ENCODE measurements at regions not wholly inside any gene's neighbourhood (a gene's known extent, or its start where the extent isn't known, plus 50 kb on each side); places are given as distances from the start of the nearest gene placed in this dataset.

GRCh38 chr14:98947911-98948595, 323.9 kb downstream of the BCL11B start:
- no peaks in the 10 kb centered on the region for H3K27me3 ChIP-seq (ENCODE audit: control insufficient read depth, insufficient read depth, low read length)
- intact Hi-C loops (cut with micrococcal nuclease), result no loop called here
- ATAC-seq (ENCODE audit: low read depth) (no peak), DNase-seq (no peak)
- no peak overlapping the region for H3K18ac ChIP-seq (ENCODE audit: low read depth, low read length)
- no peak overlapping the region for H2BK15ac ChIP-seq (ENCODE audit: low read depth, low read length)
- no peaks in the 10 kb centered on the region for H3K9me1 ChIP-seq (ENCODE audit: insufficient read depth, low read length)
- no peak overlapping the region for H3K14ac ChIP-seq (replicated peaks; ENCODE audit: low read depth, low read length)
- no peaks in the 10 kb centered on the region for H3K36me3 ChIP-seq (ENCODE audit: control insufficient read depth, insufficient read depth, low read length)
- peaks cover 43% of the 10 kb centered on the region for H3K9me3 ChIP-seq (ENCODE audit: control insufficient read depth, insufficient read depth, low read length)
- H4K5ac ChIP-seq (ENCODE audit: low read depth, low read length), result no peak overlapping the region
- H3K4me3 ChIP-seq (ENCODE audit: insufficient read depth, low read depth, low read length), result no peak overlapping the region
- H2BK5ac ChIP-seq (ENCODE audit: low read depth, low read length, poor library complexity, severe bottlenecking), result no peak overlapping the region
- WGBS, 2 experiments (ENCODE audit: extremely low coverage in 2 of 2, insufficient read length in 1 of 2), result 80% methylated on average over 1 of the region's 8 CpGs; no CpG with 5 or more reads in 1 of the 2 experiments
- no peak overlapping the region for H3K56ac ChIP-seq (ENCODE audit: extremely low read depth, insufficient read depth, low read length)
- dilution Hi-C loops (cut with HindIII; ENCODE audit: low sequenced_read_pairs, unreplicated experiment), result no loop called here
- H3K23ac ChIP-seq (ENCODE audit: low read depth, low read length), result no peak overlapping the region
- H2AFZ ChIP-seq (replicated peaks; ENCODE audit: low read length, poor library complexity), result no peak overlapping the region
- no peaks in the 10 kb centered on the region for H3K4me1 ChIP-seq (ENCODE audit: control insufficient read depth, insufficient read depth, low read length)
- no peak overlapping the region for H2BK120ac ChIP-seq (ENCODE audit: low read depth, low read length)
- H3K79me1 ChIP-seq (ENCODE audit: low read depth in 1 of 2, low read length in 2 of 2), result no peaks in the 10 kb centered on the region
- H3K9ac ChIP-seq (ENCODE audit: low read depth, low read length), result no peak overlapping the region
- ChIA-PET CTCF (no interaction called here), POLR2A (ENCODE audit: unreplicated experiment) (no interaction called here)
- no peak overlapping the region for H4K8ac ChIP-seq (ENCODE audit: low read depth in 2 of 2, low read length in 2 of 2)
- H3K4me2 ChIP-seq (ENCODE audit: low read depth, low read length), result no peak overlapping the region
- H2BK20ac ChIP-seq (ENCODE audit: low read depth, low read length), result no peak overlapping the region
- no peak overlapping the region for H3K27ac ChIP-seq (ENCODE audit: insufficient read depth, low read length)
- in situ Hi-C loops (cut with MboI; ENCODE audit: low sequenced_read_pairs), result no loop called here
- no peak overlapping the region for H2AK5ac ChIP-seq (ENCODE audit: low read depth, low read length)
- no peak overlapping the region for H3K4ac ChIP-seq (ENCODE audit: low read depth, low read length)
- BruUV-seq (replicated peaks), result no TSS peak
- no peak overlapping the region for H4K91ac ChIP-seq (ENCODE audit: insufficient read depth, low read depth, low read length)
- H2AK9ac ChIP-seq (replicated peaks; ENCODE audit: low read depth, low read length, poor library complexity), result no peak overlapping the region
- TF ChIP-seq FOS (IDR thresholded peaks at IDR 0.05; ENCODE audit: low read depth, low read length) (no peak), BHLHE40 (IDR thresholded peaks at IDR 0.05; ENCODE audit: low read depth, low read length) (no peak), SMC3 (IDR thresholded peaks at IDR 0.05; ENCODE audit: low read depth, low read length) (no peak), MAZ (IDR thresholded peaks at IDR 0.05; ENCODE audit: borderline replicate concordance, low read depth, low read length) (no peak), USF2 (IDR thresholded peaks at IDR 0.05; ENCODE audit: low read depth, low read length) (no peak), MXI1 (IDR thresholded peaks at IDR 0.05; ENCODE audit: borderline replicate concordance, low read depth, low read length) (no peak), RFX5 (IDR thresholded peaks at IDR 0.05; ENCODE audit: low read depth, low read length) (no peak), RCOR1 (IDR thresholded peaks at IDR 0.05; ENCODE audit: insufficient replicate concordance, low read length) (no peak), NFE2L2 (IDR thresholded peaks at IDR 0.05; ENCODE audit: low read depth, low read length) (no peak), RAD21 (IDR thresholded peaks at IDR 0.05; ENCODE audit: low read length) (no peak), CHD1 (IDR thresholded peaks at IDR 0.05; ENCODE audit: low read depth, low read length) (no peak), ELK1 (IDR thresholded peaks at IDR 0.05; ENCODE audit: borderline replicate concordance, low read depth, low read length) (no peak), POLR2A (IDR thresholded peaks at IDR 0.05; ENCODE audit: low read depth, low read length) (no peak), CEBPB (IDR thresholded peaks at IDR 0.05; ENCODE audit: low read depth, low read length) (no peak)
- TF ChIP-seq, protein P1, sequence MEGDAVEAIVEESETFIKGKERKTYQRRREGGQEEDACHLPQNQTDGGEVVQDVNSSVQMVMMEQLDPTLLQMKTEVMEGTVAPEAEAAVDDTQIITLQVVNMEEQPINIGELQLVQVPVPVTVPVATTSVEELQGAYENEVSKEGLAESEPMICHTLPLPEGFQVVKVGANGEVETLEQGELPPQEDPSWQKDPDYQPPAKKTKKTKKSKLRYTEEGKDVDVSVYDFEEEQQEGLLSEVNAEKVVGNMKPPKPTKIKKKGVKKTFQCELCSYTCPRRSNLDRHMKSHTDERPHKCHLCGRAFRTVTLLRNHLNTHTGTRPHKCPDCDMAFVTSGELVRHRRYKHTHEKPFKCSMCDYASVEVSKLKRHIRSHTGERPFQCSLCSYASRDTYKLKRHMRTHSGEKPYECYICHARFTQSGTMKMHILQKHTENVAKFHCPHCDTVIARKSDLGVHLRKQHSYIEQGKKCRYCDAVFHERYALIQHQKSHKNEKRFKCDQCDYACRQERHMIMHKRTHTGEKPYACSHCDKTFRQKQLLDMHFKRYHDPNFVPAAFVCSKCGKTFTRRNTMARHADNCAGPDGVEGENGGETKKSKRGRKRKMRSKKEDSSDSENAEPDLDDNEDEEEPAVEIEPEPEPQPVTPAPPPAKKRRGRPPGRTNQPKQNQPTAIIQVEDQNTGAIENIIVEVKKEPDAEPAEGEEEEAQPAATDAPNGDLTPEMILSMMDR (conservative IDR thresholded peaks at IDR 0.05; ENCODE audit: low read depth, low read length), result no peak
- H4K20me1 ChIP-seq (ENCODE audit: insufficient read depth, low read length), result no peaks in the 10 kb centered on the region

Data from IMR-90 (cell line).